ENCODE measurements at regions not wholly inside any gene's neighbourhood (a gene's known extent, or its start where the extent isn't known, plus 50 kb on each side); places are given as distances from the start of the nearest gene placed in this dataset.
A peak's percentile ranks its signal among the peaks of the same experiment; 100 is the strongest.

DNA sequence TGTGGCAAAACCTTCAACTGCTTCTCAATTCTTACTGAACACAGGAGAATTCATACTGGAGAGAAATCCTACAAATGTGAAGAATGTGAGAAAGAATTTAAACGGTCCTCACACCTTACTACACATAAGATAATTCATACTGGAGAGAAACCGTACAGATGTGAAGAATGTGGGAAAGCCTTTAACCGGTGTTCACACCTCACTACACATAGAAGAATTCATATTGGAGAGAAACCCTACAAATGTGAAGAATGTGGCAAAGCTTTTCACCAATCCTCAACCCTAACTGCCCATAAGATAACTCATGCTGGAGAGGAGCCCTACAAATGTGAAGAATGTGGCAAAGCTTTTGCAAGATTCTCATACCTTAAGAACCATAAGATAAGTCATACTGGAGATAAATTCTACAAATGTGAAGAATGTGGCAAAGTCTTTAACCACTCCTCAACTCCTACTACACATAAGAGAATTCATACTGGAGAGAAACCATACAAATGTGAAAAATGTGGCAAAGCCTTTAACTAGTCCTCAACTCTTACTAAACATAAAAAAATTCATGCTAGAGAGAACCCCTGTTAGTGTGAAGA is 111.7 kb downstream of the ZNF100 start (continued):
- TF ChIP-seq, protein P1, sequence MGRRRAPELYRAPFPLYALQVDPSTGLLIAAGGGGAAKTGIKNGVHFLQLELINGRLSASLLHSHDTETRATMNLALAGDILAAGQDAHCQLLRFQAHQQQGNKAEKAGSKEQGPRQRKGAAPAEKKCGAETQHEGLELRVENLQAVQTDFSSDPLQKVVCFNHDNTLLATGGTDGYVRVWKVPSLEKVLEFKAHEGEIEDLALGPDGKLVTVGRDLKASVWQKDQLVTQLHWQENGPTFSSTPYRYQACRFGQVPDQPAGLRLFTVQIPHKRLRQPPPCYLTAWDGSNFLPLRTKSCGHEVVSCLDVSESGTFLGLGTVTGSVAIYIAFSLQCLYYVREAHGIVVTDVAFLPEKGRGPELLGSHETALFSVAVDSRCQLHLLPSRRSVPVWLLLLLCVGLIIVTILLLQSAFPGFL (CRISPR knock-in tag; IDR thresholded peaks at IDR 0.05), result no peak
- TF ChIP-seq FOXA1 (IDR thresholded peaks at IDR 0.05; ENCODE audit: borderline replicate concordance) (no peak), SAP30 (IDR thresholded peaks at IDR 0.05; ENCODE audit: borderline replicate concordance, insufficient read depth, low read depth, low read length, poor library complexity, severe bottlenecking) (no peak), HMG20B (CRISPR knock-in tag; IDR thresholded peaks at IDR 0.05) (no peak), GATAD2A (IDR thresholded peaks at IDR 0.05) (no peak), TRIM28 (IDR thresholded peaks at IDR 0.05) (0 out of 2 replicates have a peak, but pooled peaks have one; percentile 59), ZNF274 (IDR thresholded peaks at IDR 0.05; ENCODE audit: borderline replicate concordance, low read depth, low read length) (peak; percentile 89)
- TF ChIP-seq, protein P2, sequence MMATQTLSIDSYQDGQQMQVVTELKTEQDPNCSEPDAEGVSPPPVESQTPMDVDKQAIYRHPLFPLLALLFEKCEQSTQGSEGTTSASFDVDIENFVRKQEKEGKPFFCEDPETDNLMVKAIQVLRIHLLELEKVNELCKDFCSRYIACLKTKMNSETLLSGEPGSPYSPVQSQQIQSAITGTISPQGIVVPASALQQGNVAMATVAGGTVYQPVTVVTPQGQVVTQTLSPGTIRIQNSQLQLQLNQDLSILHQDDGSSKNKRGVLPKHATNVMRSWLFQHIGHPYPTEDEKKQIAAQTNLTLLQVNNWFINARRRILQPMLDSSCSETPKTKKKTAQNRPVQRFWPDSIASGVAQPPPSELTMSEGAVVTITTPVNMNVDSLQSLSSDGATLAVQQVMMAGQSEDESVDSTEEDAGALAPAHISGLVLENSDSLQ (IDR thresholded peaks at IDR 0.05), result no peak
- TF ChIP-seq, protein P3, sequence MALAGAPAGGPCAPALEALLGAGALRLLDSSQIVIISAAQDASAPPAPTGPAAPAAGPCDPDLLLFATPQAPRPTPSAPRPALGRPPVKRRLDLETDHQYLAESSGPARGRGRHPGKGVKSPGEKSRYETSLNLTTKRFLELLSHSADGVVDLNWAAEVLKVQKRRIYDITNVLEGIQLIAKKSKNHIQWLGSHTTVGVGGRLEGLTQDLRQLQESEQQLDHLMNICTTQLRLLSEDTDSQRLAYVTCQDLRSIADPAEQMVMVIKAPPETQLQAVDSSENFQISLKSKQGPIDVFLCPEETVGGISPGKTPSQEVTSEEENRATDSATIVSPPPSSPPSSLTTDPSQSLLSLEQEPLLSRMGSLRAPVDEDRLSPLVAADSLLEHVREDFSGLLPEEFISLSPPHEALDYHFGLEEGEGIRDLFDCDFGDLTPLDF (CRISPR knock-in tag; IDR thresholded peaks at IDR 0.05), result no peak
- TF ChIP-seq, protein P4, sequence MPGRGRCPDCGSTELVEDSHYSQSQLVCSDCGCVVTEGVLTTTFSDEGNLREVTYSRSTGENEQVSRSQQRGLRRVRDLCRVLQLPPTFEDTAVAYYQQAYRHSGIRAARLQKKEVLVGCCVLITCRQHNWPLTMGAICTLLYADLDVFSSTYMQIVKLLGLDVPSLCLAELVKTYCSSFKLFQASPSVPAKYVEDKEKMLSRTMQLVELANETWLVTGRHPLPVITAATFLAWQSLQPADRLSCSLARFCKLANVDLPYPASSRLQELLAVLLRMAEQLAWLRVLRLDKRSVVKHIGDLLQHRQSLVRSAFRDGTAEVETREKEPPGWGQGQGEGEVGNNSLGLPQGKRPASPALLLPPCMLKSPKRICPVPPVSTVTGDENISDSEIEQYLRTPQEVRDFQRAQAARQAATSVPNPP (IDR thresholded peaks at IDR 0.05; ENCODE audit: borderline replicate concordance, insufficient read depth, insufficient read length), result no peak
- TF ChIP-seq, protein P5, sequence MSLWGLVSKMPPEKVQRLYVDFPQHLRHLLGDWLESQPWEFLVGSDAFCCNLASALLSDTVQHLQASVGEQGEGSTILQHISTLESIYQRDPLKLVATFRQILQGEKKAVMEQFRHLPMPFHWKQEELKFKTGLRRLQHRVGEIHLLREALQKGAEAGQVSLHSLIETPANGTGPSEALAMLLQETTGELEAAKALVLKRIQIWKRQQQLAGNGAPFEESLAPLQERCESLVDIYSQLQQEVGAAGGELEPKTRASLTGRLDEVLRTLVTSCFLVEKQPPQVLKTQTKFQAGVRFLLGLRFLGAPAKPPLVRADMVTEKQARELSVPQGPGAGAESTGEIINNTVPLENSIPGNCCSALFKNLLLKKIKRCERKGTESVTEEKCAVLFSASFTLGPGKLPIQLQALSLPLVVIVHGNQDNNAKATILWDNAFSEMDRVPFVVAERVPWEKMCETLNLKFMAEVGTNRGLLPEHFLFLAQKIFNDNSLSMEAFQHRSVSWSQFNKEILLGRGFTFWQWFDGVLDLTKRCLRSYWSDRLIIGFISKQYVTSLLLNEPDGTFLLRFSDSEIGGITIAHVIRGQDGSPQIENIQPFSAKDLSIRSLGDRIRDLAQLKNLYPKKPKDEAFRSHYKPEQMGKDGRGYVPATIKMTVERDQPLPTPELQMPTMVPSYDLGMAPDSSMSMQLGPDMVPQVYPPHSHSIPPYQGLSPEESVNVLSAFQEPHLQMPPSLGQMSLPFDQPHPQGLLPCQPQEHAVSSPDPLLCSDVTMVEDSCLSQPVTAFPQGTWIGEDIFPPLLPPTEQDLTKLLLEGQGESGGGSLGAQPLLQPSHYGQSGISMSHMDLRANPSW (CRISPR knock-in tag; IDR thresholded peaks at IDR 0.05), result no peak
- TF ChIP-seq, protein P6, sequence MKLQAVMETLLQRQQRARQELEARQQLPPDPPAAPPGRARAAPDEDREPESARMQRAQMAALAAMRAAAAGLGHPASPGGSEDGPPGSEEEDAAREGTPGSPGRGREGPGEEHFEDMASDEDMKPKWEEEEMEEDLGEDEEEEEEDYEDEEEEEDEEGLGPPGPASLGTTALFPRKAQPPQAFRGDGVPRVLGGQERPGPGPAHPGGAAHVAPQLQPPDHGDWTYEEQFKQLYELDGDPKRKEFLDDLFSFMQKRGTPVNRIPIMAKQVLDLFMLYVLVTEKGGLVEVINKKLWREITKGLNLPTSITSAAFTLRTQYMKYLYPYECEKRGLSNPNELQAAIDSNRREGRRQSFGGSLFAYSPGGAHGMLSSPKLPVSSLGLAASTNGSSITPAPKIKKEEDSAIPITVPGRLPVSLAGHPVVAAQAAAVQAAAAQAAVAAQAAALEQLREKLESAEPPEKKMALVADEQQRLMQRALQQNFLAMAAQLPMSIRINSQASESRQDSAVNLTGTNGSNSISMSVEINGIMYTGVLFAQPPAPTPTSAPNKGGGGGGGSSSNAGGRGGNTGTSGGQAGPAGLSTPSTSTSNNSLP (IDR thresholded peaks at IDR 0.05; ENCODE audit: borderline replicate concordance, low read depth, low read length), result no peak

All from K562 (cell line).